ENCODE measurements at regions not wholly inside any gene's neighbourhood (a gene's known extent, or its start where the extent isn't known, plus 50 kb on each side); places are given as distances from the start of the nearest gene placed in this dataset.
"Not testable (repeated sequence)": the region's sequence is repeated elsewhere in the genome, so short reads cannot be mapped to it uniquely, and the experiment has no call there.

GRCh38 chr7:156378806-156379205 lies 261.8 kb upstream of the RNF32 start:
- no peak for DNase-seq

- peak; percentile 34 for DNase-seq
Observed at GRCh38 chr7:156376317-156376716, 264.3 kb upstream of the RNF32 start.

- no peak for DNase-seq
Observed at GRCh38 chr7:156374335-156374734, 266.2 kb upstream of the RNF32 start.

- not testable (repeated sequence) for DNase-seq
Observed at GRCh38 chr7:156369929-156370328, 270.6 kb upstream of the RNF32 start.

GRCh38 chr7:156368053-156368843 lies 272.3 kb upstream of the RNF32 start:
- no peak for DNase-seq

GRCh38 chr7:156363751-156364150 lies 276.8 kb upstream of the RNF32 start:
- no peak for DNase-seq

- no peak for DNase-seq
Observed at GRCh38 chr7:156360835-156361234, 279.7 kb upstream of the RNF32 start.

- no peak for DNase-seq
Observed at GRCh38 chr7:156356551-156356950, 284.0 kb upstream of the RNF32 start.

- no peak for DNase-seq
Observed at GRCh38 chr7:156353352-156353751, 287.2 kb upstream of the RNF32 start.

- not testable (repeated sequence) for DNase-seq
Observed at GRCh38 chr7:156347703-156348248, 292.8 kb upstream of the RNF32 start.

GRCh38 chr7:156347132-156347531 lies 293.4 kb upstream of the RNF32 start:
- DNase-seq, result no peak

- DNase-seq, result no peak
Observed at GRCh38 chr7:156344595-156344994, 296.0 kb upstream of the RNF32 start.

GRCh38 chr7:156334636-156335035 lies 305.9 kb upstream of the RNF32 start:
- DNase-seq, result no peak

GRCh38 chr7:156327916-156328315 lies 312.7 kb upstream of the RNF32 start:
- no peak for DNase-seq

- DNase-seq, result no peak
Observed at GRCh38 chr7:156327474-156327873, 313.1 kb upstream of the RNF32 start.

- DNase-seq, result no peak
Observed at GRCh38 chr7:156324201-156324600, 316.4 kb upstream of the RNF32 start.

GRCh38 chr7:156321430-156321829 lies 319.1 kb upstream of the RNF32 start:
- not testable (repeated sequence) for DNase-seq

- no peak for DNase-seq
Observed at GRCh38 chr7:156318926-156319325, 321.6 kb upstream of the RNF32 start.

GRCh38 chr7:156318426-156318825 lies 322.1 kb upstream of the RNF32 start:
- DNase-seq, result no peak

GRCh38 chr7:156309016-156309620 lies 331.5 kb upstream of the RNF32 start:
- no peak for DNase-seq

- no peak for DNase-seq
Observed at GRCh38 chr7:156307193-156307592, 333.4 kb upstream of the RNF32 start.

GRCh38 chr7:156305351-156305750 lies 335.2 kb upstream of the RNF32 start:
- no peak for DNase-seq

GRCh38 chr7:156282816-156283215 lies 357.8 kb upstream of the RNF32 start:
- DNase-seq, result no peak

GRCh38 chr7:156279635-156280034 lies 360.9 kb upstream of the RNF32 start:
- no peak for DNase-seq
